GM23248 (cell line): ENCODE measurements at regions not wholly inside any gene's neighbourhood (a gene's known extent, or its start where the extent isn't known, plus 50 kb on each side); places are given as distances from the start of the nearest gene placed in this dataset.

ENCODE experiments used
- DNase-seq: peaks from one replicate; pipeline ENCODE4 v3.0.0-alpha.2; 2015
- H2AFZ ChIP-seq: fragments of 200-600 bp; sonication (generic); 2 replicates; pipeline ENCODE4 v1.6.1; 2016; ENCODE audit warnings: antibody characterized with exemption
- H3F3A ChIP-seq: fragments of 200-600 bp; sonication (generic); 2 replicates; pipeline ENCODE4 v1.6.1; 2016; ENCODE audit warnings: mild to moderate bottlenecking, antibody characterized with exemption, mixed run types; ENCODE audit not compliant: insufficient read depth
- H3K27ac ChIP-seq: fragments of 200-600 bp; sonication (generic); 2 replicates; pipeline ENCODE4 v1.5.1; 2016; ENCODE audit warnings: mild to moderate bottlenecking
- H3K27me3 ChIP-seq: fragments of 200-600 bp; sonication (generic); replicated peaks from 2 replicates; pipeline ENCODE4 v1.6.1; 2016; ENCODE audit warnings: mild to moderate bottlenecking; ENCODE audit not compliant: insufficient read depth
- H3K36me3 ChIP-seq: fragments of 200-600 bp; sonication (generic); 2 replicates; pipeline ENCODE4 v1.6.1; 2016; ENCODE audit warnings: low read depth, mild to moderate bottlenecking
- H3K4me1 ChIP-seq: fragments of 200-600 bp; sonication (generic); 2 replicates; pipeline ENCODE4 v1.6.1; 2016; ENCODE audit warnings: mild to moderate bottlenecking; ENCODE audit not compliant: insufficient read depth
- H3K4me2 ChIP-seq: fragments of 200-600 bp; sonication (generic); one replicate; pipeline ENCODE4 v1.6.1; 2016; ENCODE audit warnings: mild to moderate bottlenecking; ENCODE audit not compliant: unreplicated experiment
- H3K4me3 ChIP-seq: fragments of 200-600 bp; sonication (generic); 2 replicates; pipeline ENCODE4 v1.5.1; 2016; ENCODE audit warnings: mild to moderate bottlenecking
- H3K79me2 ChIP-seq: fragments of 200-600 bp; sonication (generic); 2 replicates; pipeline ENCODE4 v1.6.1; 2016; ENCODE audit warnings: mild to moderate bottlenecking; ENCODE audit not compliant: insufficient read depth
- H3K9ac ChIP-seq: fragments of 200-600 bp; sonication (generic); 2 replicates; pipeline ENCODE4 v1.6.1; 2016; ENCODE audit warnings: mild to moderate bottlenecking
- H3K9me2 ChIP-seq: fragments of 200-600 bp; sonication (generic); 2 replicates; pipeline ENCODE4 v1.6.1; 2016; ENCODE audit warnings: mixed run types, mild to moderate bottlenecking, moderate library complexity; ENCODE audit not compliant: insufficient read depth
- H3K9me3 ChIP-seq: fragments of 200-600 bp; sonication (generic); one replicate; pipeline ENCODE4 v1.6.1; 2017; ENCODE audit warnings: low read depth
- H4K20me1 ChIP-seq: fragments of 200-600 bp; sonication (generic); 2 replicates; pipeline ENCODE4 v1.6.0; 2016; ENCODE audit not compliant: insufficient read depth
- EZH2 ChIP-seq: fragments of 200-600 bp; sonication (generic); IDR thresholded peaks from 2 replicates; pipeline ENCODE4 v1.6.1; 2018; ENCODE audit warnings: antibody characterized with exemption, mild to moderate bottlenecking; ENCODE audit not compliant: insufficient read depth, poor library complexity, severe bottlenecking
- EZH2phosphoT487 ChIP-seq: fragments of 200-600 bp; sonication (generic); IDR thresholded peaks from 2 replicates; pipeline ENCODE4 v1.6.1; 2018; ENCODE audit warnings: antibody characterized with exemption, moderate library complexity, mild to moderate bottlenecking, low read depth; ENCODE audit not compliant: insufficient read depth
- WGBS, 2 experiments: methylation state at CpG; one replicate each; pipeline ENCODE4 v1.1.6; 2015 to 2017; ENCODE audit warnings: low lambda C conversion rate in 2 of 2, low coverage in 1 of 2; ENCODE audit errors: missing lambda C conversion rate in 2 of 2; 5-methylcytosine and 5-hydroxymethylcytosine counted together
- in situ Hi-C: fragments of 300-500 bp; cut with MboI; formaldehyde crosslinking; loops from 2 replicates; pipeline ENCODE4 v1.15.0; 2020

- no peak for DNase-seq
- H3K79me2 ChIP-seq, result no peaks in the 10 kb centered on the region
- no peaks in the 10 kb centered on the region for H3K9me3 ChIP-seq
- no peaks in the 10 kb centered on the region for H3K4me1 ChIP-seq
- TF ChIP-seq EZH2 (no peak), EZH2phosphoT487 (no peak)
- in situ Hi-C loops, result no loop called here
- H3K36me3 ChIP-seq, result no peaks in the 10 kb centered on the region
- H3K27me3 ChIP-seq, result peaks cover 18% of the 10 kb centered on the region
- no peak overlapping the region for H3K4me3 ChIP-seq
- H3F3A ChIP-seq, result no peaks in the 10 kb centered on the region
- no peak overlapping the region for H3K9ac ChIP-seq
- no peaks in the 10 kb centered on the region for H4K20me1 ChIP-seq
- H3K9me2 ChIP-seq, result no peaks in the 10 kb centered on the region
- 6 to 7% methylated on average over 3 of the region's 3 CpGs for WGBS, 2 experiments
- no peak overlapping the region for H2AFZ ChIP-seq
- no peak overlapping the region for H3K27ac ChIP-seq
- no peak overlapping the region for H3K4me2 ChIP-seq
Observed at GRCh38 chr18:47591429-47591828, 339.0 kb downstream of the SMAD2 start.

- in situ Hi-C loops, result no loop called here
- TF ChIP-seq EZH2phosphoT487 (no peak), EZH2 (no peak)
- H3K4me1 ChIP-seq, result no peaks in the 10 kb centered on the region
- H3K9ac ChIP-seq, result no peak overlapping the region
- H3K9me2 ChIP-seq, result no peaks in the 10 kb centered on the region
- no peak for DNase-seq
- no peaks in the 10 kb centered on the region for H4K20me1 ChIP-seq
- H3K27me3 ChIP-seq, result 0 out of 2 replicates have a peak, but pooled peaks cover 3% of the 10 kb centered on the region
- H3K4me3 ChIP-seq, result no peak overlapping the region
- H3K9me3 ChIP-seq, result no peaks in the 10 kb centered on the region
- H3K27ac ChIP-seq, result no peak overlapping the region
- H3F3A ChIP-seq, result no peaks in the 10 kb centered on the region
- 14 to 21% methylated on average over 2 of the region's 2 CpGs for WGBS, 2 experiments
- H3K79me2 ChIP-seq, result no peaks in the 10 kb centered on the region
- no peak overlapping the region for H2AFZ ChIP-seq
- no peaks in the 10 kb centered on the region for H3K36me3 ChIP-seq
- H3K4me2 ChIP-seq, result no peak overlapping the region
Observed at GRCh38 chr18:47587587-47587986, 336.1 kb upstream of the SKOR2 start.

GRCh38 chr18:47586418-47587070 lies 335.1 kb upstream of the SKOR2 start:
- no peak for DNase-seq
- Histone ChIP-seq H3K27ac (no peak overlapping the region), H3K4me3 (no peak overlapping the region), H2AFZ (no peak overlapping the region), H3F3A (no peaks in the 10 kb centered on the region), H4K20me1 (no peaks in the 10 kb centered on the region), H3K27me3 (no peaks in the 10 kb centered on the region; the same call in 1 of the 2 replicates), H3K79me2 (no peaks in the 10 kb centered on the region), H3K4me2 (no peak overlapping the region), H3K9me3 (no peaks in the 10 kb centered on the region), H3K36me3 (no peaks in the 10 kb centered on the region), H3K9ac (no peak overlapping the region), H3K9me2 (no peaks in the 10 kb centered on the region), H3K4me1 (no peaks in the 10 kb centered on the region)
- no peak for TF ChIP-seq EZH2
- no peak for TF ChIP-seq EZH2phosphoT487
- in situ Hi-C loops, result no loop called here
- WGBS, 2 experiments, result 12 to 17% methylated on average over 2 of the region's 2 CpGs

DNA sequence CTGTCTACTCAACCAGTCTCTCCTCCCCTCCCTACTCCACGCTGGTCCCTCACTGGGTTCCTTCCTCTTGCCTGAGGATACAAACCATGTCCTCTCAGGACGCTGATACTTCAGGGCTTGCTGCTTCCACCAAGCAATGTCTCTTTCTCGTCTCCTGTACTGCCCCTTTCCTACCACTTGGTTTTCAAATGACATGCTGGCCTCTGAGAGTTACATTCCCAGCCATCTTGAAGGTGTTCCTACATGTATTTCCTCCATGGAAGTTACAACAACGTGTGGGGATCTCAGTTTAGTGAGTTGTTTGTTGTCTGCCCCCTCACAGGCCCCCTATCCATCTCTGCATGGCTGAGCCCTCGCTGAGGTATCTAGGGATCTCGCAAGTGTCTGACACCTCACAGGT lies 334.5 kb upstream of the SKOR2 start:
- Histone ChIP-seq H3K9me2 (no peaks in the 10 kb centered on the region), H3K79me2 (no peaks in the 10 kb centered on the region), H3K27ac (no peak overlapping the region), H3K9ac (no peak overlapping the region), H3K9me3 (no peaks in the 10 kb centered on the region), H3K36me3 (no peaks in the 10 kb centered on the region), H3K4me2 (no peak overlapping the region), H3K4me1 (no peaks in the 10 kb centered on the region), H3F3A (no peaks in the 10 kb centered on the region), H3K4me3 (no peak overlapping the region), H4K20me1 (no peaks in the 10 kb centered on the region), H2AFZ (no peak overlapping the region), H3K27me3 (no peaks in the 10 kb centered on the region; the same call in 1 of the 2 replicates)
- in situ Hi-C loops, result no loop called here
- 25 to 31% methylated on average over 6 of the region's 6 CpGs for WGBS, 2 experiments
- DNase-seq, result no peak
- TF ChIP-seq EZH2 (no peak), EZH2phosphoT487 (no peak)
